ENCODE measurements at regions not wholly inside any gene's neighbourhood (a gene's known extent, or its start where the extent isn't known, plus 50 kb on each side); places are given as distances from the start of the nearest gene placed in this dataset.
"Not testable (repeated sequence)": the region's sequence is repeated elsewhere in the genome, so short reads cannot be mapped to it uniquely, and the experiment has no call there.

DNA sequence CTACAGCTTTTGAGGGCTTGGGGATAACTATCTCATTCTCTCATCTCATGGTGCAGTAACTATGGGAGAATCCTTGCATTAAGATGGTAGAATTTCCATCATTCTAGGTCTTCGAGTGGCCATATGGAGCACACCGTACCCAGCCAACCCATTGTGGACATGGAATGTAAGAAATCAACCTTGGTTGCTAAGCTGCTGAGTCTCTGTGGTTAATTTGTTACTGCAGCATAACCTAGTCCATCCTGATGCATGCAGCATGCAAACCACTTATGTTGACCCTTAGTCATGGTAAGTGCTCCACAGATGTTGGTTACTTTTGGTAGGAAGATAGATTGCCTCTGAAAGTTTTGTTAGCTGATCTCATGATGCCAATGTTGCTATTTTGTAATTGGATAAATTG is 156.3 kb upstream of the CCZ1B start:
- not testable (repeated sequence) for TF ChIP-seq EZH2 (IDR thresholded peaks at IDR 0.05; ENCODE audit: insufficient read depth, poor library complexity, severe bottlenecking); EZH2phosphoT487 (IDR thresholded peaks at IDR 0.05; ENCODE audit: insufficient read depth, low read depth)

All from GM23248 (cell line).